A549 (cell line): ENCODE measurements at regions not wholly inside any gene's neighbourhood (a gene's known extent, or its start where the extent isn't known, plus 50 kb on each side); places are given as distances from the start of the nearest gene placed in this dataset.

ENCODE experiments used
- BHLHE40 ChIP-seq: IDR thresholded peaks from 2 replicates; pipeline ENCODE4 v1.6.1; 2012; ENCODE audit warnings: low read depth, low read length, inconsistent platforms
- POLR2A ChIP-seq: IDR thresholded peaks from 2 replicates; pipeline ENCODE4 v1.6.1; 2012; ENCODE audit warnings: mild to moderate bottlenecking, low read length
- RAD21 ChIP-seq, 2 experiments: fragments of >200 bp in 1 of 2; sonication (Bioruptor Twin) in 1 of 2; formaldehyde crosslinking in 1 of 2; IDR thresholded peaks in 1 of 2; conservative IDR thresholded peaks in 1 of 2; 2 replicates in 1 of 2; 3 replicates in 1 of 2; pipeline ENCODE4 v1.6.1; 2012 to 2018; ENCODE audit warnings: inconsistent platforms in 1 of 2
- REST ChIP-seq: fragments of 200-600 bp; sonication (generic); IDR thresholded peaks from 2 replicates; pipeline ENCODE4 v1.6.1; 2016; ENCODE audit warnings: antibody characterized with exemption, mild to moderate bottlenecking, moderate library complexity

DNA sequence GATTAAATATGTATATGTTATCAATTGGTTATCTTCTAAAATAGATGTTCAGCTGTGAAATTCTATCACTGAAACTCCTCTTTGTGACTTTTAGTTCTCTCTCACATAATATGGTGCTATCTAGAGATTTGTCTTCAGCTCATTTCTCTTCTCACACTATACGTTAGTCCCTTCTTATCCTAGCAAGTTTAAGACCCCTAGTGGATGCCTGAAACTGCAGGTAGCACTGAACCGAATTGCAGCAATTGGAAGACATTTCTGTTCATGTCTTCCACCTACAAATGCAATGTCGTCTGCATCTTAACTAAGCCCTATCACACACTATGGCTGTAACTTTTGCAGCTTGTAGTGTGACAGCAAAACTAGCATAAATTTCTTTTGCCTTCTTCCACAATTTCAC is 442.7 kb upstream of the POM121L12 start:
- no peak for TF ChIP-seq REST
- no peak for TF ChIP-seq POLR2A
- no peak for TF ChIP-seq RAD21 (conservative IDR thresholded peaks at IDR 0.05 in 1 of 2, IDR thresholded peaks at IDR 0.05 in 1 of 2)
- no peak for TF ChIP-seq BHLHE40
